ENCODE measurements at regions not wholly inside any gene's neighbourhood (a gene's known extent, or its start where the extent isn't known, plus 50 kb on each side); places are given as distances from the start of the nearest gene placed in this dataset.

DNA sequence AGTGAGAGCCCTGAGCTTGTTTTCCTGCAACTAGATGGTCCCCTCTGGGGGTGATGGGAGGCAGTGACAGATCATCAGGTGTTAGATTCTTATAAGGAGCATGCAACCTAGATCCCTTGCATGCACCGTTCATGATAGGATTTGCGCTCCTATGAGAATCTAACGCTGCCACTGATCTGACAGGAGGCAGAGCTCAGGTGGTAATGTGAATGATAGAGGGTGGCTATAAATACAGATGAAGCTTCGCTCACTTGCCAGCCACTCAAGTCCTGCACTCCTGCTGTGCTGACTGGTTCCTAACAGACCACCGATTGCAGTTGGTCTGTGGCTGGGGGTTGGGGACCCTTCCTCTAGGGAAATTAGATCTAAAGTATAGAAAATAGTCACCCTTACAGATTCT, 290.6 kb upstream of the ADCY2 start:
- TF ChIP-seq, protein P1, sequence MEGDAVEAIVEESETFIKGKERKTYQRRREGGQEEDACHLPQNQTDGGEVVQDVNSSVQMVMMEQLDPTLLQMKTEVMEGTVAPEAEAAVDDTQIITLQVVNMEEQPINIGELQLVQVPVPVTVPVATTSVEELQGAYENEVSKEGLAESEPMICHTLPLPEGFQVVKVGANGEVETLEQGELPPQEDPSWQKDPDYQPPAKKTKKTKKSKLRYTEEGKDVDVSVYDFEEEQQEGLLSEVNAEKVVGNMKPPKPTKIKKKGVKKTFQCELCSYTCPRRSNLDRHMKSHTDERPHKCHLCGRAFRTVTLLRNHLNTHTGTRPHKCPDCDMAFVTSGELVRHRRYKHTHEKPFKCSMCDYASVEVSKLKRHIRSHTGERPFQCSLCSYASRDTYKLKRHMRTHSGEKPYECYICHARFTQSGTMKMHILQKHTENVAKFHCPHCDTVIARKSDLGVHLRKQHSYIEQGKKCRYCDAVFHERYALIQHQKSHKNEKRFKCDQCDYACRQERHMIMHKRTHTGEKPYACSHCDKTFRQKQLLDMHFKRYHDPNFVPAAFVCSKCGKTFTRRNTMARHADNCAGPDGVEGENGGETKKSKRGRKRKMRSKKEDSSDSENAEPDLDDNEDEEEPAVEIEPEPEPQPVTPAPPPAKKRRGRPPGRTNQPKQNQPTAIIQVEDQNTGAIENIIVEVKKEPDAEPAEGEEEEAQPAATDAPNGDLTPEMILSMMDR (IDR thresholded peaks at IDR 0.05), result no peak
- TF ChIP-seq, protein P2, sequence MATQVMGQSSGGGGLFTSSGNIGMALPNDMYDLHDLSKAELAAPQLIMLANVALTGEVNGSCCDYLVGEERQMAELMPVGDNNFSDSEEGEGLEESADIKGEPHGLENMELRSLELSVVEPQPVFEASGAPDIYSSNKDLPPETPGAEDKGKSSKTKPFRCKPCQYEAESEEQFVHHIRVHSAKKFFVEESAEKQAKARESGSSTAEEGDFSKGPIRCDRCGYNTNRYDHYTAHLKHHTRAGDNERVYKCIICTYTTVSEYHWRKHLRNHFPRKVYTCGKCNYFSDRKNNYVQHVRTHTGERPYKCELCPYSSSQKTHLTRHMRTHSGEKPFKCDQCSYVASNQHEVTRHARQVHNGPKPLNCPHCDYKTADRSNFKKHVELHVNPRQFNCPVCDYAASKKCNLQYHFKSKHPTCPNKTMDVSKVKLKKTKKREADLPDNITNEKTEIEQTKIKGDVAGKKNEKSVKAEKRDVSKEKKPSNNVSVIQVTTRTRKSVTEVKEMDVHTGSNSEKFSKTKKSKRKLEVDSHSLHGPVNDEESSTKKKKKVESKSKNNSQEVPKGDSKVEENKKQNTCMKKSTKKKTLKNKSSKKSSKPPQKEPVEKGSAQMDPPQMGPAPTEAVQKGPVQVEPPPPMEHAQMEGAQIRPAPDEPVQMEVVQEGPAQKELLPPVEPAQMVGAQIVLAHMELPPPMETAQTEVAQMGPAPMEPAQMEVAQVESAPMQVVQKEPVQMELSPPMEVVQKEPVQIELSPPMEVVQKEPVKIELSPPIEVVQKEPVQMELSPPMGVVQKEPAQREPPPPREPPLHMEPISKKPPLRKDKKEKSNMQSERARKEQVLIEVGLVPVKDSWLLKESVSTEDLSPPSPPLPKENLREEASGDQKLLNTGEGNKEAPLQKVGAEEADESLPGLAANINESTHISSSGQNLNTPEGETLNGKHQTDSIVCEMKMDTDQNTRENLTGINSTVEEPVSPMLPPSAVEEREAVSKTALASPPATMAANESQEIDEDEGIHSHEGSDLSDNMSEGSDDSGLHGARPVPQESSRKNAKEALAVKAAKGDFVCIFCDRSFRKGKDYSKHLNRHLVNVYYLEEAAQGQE (IDR thresholded peaks at IDR 0.05; ENCODE audit: insufficient read depth in 1 of 2, low read depth in 2 of 2, low read length in 1 of 2), result no peak
- no peak for TF ChIP-seq SIN3A (IDR thresholded peaks at IDR 0.05; ENCODE audit: borderline replicate concordance, insufficient read depth, low read depth, low read length)
- TF ChIP-seq TCF7L2 (IDR thresholded peaks at IDR 0.05; ENCODE audit: low read depth, low read length), result no peak
- no peak for TF ChIP-seq POLR2AphosphoS5 (IDR thresholded peaks at IDR 0.05; ENCODE audit: low read depth, low read length)

Measured in Panc1 (cell line).